ELR (cell line): ENCODE measurements at regions not wholly inside any gene's neighbourhood (a gene's known extent, or its start where the extent isn't known, plus 50 kb on each side); places are given as distances from the start of the nearest gene placed in this dataset.
"Not testable (repeated sequence)": the region's sequence is repeated elsewhere in the genome, so short reads cannot be mapped to it uniquely, and the experiment has no call there.

ENCODE experiments used
- DNase-seq: peaks from one replicate; pipeline ENCODE4 v3.0.0-alpha.2; 2015; ENCODE audit warnings: low read depth

DNA sequence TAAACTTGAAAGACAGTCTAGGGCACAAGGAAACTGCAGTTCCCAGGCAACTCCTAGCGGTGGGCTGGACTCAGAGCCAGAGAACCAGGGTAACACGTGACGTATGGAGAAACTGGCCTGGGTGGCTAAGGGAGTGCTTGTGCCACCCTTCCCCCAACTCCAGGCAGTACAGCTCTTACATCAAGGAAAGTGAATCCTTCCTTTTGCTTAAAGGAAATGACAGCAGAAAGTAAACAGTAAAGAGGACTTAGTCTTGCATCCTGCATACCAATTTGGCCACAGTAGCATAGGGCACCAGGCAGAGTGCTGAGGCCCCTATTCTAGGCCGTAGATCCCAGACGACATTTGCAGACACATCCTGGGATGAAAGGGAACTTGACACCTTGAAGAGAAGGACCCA, 322.8 kb downstream of the CD109 start:
- DNase-seq: no peak

DNA sequence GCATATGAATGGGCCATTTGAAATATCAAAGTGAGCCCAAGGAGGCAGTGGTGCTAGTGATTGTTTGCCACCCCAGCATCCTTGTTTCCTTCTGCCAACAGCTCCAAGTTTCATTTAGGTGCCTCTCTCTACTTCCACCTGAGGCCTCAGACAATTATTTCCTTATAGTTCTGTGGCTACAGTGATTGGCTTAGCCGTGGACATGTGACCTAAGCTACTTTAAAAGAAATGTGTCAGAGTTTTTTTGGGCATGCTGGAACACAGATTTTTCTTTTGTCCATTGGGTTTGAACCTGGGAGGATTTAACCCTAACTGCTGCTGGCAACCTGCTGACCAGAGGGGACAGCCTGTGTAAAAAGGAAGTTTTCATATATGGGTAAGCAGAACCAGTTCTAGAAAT, 319.4 kb downstream of the CD109 start:
- DNase-seq: no peak

DNA sequence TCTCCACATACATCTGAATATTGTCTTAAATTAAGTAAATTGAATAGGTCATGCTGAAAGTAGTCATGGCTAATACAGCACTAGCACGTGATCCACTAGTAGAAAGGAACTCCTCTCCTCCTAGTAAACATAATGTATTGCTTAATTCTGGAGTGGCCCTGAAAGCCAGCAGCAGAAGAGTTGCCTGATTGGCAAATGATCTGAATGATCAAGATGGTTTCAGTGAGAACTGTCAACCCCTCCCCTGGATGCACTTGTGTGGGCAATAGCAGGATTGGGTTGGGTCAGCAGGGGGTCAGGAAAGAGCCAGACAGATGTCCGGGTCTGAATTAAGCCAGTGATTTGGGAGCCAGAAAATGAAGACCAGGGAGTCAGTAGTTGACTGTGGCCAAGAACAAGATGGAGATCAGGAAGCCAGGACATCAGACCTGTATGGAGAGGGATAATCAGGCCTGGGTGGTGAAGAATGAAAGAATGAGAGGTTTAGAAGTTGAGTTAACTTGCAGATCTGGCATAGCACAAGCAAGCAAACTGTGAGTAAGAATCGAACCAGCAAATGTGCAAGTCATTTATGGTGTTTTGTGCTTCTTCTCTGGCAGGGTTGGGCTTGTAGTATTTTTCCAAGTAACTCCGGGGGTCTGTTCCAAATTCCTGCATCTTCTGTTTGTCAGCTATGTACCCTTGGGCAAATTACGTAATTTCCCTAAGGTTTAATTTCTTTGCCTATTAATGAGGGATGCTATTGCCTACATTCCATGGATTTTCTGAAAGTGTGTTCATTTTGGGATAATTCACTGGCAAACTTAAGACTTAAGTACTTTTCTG, 304.9 kb downstream of the CD109 start:
- no peak for DNase-seq

DNA sequence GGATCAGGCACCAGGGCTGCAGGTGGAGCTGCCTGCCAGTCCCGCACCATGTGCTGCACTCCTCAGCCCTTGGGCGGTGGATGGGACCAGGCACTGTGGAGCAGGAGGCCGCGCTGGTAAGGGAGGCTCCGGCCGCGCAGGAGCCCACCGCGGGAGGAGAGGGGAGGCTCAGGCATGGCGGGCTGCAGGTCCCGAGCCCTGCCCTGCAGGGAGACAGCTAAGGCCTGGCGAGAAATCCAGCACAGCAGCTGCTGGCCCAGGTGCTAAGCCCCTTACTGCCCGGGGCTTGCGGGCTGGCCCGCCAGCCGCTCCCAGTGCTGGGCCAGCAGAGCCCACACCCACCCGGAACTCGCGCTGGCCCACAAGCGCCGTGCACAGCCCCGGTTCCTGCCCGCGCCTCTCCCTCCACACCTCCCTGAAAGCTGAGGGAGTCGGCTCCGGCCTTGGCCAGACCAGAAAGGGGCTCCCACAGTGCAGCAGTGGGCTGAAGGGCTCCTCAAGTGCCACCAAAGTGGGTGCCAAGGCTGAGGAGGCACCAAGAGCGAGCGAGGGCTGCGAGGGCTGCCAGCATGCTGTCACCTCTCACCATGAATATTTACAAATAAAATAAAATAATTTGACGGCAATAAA, 294.7 kb downstream of the CD109 start:
- DNase-seq: not testable (repeated sequence)

DNA sequence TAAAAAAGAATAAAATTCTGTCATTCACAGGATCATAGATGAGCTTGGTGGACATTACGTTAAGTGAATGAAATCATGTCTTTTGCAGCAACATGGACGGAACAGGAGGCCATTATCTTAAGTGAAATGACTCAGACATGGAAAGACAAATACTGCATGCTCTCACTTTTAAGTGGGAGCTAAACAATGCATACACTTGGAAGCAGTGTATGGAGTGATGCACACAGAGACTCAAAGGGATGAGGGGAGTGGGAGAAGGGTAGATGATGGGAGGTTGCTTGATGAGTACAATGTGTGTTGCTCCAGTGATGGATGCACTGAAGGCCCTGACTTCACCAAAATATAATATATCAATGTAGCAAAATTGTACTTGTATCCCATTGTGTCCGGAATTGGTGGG, 293.4 kb downstream of the CD109 start:
- DNase-seq: no peak

DNA sequence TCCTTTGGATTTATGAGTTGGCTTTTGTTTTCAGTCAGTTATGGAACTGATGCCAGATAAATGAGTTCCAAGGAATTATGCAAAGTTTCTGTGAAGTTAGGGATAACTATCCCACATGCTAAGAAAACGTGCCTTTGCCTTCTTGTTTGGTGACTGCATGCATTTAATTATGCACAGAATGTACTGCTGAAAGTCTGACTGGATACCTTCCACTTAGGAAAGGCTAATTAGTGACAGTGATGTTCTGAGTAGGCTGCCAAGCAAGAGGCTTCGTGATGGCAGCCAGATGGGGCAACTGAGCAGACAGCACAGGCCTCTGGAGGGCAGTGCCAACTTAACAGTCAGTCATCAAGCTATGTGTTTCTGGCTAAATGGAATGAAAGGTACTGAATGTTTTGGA, 289.9 kb downstream of the CD109 start:
- DNase-seq: peak; percentile 25

DNA sequence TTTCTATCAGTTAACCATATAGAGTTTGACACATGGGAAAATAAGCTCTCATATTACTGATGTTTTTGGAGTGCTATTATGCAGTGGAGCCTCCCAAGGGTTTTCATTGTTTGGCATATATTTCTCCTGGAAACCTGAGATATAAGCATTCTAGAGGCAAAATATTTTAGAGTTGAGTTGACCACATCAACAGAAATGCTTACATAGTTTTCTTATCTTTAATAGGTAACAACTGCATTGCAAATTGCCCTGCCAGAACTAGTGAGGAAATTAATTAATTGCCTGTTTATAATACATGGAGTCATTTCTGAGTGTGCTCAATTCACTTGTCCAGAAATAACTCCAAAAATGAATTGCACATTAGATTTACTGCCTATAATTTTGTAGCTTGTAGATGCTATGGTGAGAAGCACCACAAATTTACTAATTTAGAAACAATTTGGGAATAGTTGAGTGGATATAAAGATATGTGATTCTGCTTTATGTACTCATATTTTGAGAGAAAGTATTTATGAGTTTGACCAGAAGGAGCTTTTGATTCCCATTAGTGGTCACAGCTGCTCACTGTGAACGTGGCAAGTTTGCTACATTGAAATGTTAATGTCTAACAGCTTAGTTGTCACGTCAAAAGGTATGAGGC, 288.7 kb downstream of the CD109 start:
- no peak for DNase-seq

DNA sequence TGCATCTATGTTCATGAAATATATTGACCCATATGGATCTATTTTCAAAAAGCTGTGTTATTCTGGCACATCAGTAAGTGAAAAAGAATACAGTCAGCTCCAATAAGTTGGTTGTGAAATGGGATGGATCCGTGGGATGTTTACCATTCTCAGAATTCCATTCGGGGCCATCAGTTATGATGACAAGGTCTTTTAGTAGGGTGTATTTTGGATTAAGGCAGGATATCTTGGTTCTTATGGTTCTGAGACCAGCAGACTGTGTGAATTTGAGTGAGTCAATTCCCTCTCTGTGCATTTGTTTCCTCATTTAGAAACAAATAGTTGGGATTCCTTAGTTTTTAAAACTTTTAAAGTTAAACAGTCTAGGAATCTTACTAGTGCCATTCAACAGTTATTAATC, 287.4 kb downstream of the CD109 start:
- DNase-seq: peak; percentile 49

DNA sequence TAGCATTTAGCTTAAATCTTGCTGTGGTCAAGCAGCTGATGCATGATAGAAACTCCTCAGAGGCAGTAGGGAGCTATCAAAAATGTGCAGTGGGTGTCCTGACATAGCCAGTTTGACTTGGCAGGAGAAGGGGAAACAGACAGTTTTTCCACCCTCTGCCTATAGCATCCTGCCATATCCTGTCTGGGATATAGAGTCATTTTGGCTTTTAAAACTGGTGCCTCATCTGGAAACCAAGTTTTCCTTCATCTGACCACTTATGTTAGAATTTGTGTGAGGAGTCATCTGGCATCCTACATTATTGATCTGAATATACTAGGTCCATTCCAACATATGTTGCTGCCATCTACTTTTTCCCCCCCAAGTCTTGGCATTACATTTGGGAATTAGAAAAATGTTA, 284.1 kb downstream of the CD109 start:
- DNase-seq: no peak

DNA sequence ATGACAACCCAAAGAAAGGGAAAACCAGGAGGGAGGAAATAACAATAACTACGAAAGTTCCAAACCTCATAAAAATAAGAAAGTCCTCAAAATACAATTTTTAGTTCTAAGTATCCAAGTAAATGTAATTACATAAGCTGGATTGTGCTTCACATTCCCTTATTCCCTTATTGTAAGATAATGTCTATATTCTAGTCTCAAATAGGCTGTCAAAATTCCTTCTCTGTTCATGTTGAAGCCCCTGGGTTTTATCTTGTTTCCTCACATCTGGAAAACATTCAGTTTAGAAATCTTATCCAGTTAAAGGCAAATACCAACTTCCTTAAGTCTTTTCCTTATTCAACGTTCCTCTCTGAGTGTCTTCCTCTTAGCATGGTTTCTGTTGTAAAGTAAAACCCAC, 282.3 kb downstream of the CD109 start:
- no peak for DNase-seq

DNA sequence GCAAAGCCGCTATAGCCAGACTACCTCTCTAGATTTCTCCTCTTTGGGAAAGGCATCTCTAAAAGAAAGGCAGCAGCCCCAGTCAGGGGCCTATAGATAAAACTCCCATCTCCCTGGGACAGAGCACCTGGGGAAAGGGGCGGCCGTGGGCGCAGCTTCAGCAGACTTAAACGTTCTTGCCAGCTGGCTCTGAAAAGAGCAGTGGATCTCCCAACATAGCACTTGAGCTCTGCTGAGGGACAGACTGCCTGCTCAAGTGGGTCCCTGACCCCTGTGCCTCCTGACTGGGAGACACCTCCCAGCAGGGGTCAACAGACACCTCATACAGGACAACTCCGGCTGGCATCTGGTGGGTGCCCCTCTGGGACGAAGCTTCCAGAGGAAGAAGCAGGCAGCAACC, 276.5 kb downstream of the CD109 start:
- DNase-seq: not testable (repeated sequence)

DNA sequence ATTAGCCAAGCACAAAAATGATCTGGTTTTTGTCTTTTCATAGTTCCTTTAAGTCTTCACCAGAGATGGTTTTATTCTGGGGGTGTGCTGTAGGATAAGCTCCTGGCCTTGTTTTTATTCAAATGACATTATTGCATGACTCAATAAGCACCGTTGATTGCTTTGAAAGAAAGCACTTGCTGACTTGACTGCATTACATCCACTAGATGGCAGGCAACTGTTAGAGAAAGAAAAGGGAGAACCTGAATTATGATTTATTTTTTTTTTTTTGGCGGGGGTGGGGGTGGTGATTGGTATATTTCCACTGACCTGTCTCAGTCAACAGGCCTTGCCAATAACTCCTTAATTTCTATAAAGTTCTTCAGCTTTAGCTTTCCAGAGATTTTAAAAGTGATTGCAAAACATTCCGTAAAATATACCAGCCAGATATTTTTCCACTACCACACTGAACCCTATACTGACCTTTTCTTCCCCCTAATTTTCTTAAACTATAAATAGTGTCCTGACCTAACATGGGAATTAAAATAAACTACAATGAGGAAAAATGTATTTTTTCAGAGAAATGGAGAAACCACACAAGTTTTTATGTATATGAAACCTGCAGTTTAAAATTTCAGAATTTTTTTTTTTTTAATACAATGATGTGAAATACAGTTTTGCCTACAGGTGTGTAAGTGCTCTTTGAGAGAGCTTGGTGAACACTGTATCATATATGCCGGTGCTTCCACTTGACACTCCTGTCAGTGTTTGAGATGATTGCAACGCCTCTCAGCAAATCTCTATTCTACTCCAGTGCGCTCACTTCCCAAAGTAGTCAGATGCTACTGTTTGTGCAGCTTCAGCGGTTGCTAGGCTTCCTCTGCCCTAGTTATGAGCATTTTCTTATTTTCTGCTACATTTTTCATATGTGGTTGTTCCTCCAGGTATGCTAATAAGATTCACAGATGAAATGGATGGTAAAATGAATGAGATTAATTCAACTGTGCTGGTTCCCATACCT, 274.3 kb downstream of the CD109 start:
- DNase-seq: peak; percentile 82

DNA sequence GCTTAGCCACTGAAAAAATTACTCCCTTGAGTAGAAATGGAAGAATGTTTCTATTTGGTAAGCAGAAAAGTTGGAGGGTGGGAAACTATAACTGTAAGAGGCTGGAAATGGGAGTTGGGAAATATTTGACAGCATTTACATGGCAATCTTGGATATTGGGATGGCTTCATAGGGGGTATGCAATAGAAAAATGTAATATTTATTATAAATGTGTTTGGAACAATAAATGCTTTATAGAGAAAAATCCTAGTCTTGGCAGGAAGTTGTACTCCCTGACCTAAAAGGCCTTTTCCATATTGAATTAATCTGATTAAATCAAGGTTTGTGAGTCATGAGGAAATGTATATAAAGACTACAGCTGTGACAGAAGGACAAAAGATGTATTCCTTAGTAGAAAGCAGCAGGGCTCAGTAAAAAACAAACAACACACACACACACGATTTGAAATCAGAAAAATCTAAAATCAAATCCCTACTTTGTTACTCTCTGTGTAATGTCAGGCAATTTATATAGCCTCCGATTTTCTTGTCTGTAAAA, 272.3 kb downstream of the CD109 start:
- DNase-seq: no peak

DNA sequence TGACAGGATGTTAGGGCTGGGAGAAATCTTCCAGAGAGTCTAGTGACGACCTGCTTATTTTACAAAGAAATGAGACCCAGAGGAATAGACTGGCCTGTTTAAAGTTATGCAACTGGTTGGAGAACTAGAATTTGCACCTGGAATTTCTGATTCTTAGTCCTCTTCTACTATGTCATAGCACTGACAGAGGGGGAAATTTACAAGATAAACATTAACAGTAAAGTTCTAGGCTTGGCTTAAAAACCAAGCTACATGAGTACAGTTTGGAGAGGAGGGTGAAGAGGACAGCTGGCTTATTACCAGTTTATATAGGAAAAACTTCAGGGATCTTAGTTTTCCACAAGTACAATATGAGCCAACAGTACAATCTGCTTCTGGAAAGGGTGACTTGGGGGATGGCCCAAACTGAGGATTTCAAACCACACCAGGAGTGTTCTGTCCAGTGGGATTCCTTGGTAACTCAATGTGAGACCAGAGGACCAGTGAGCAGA, 269.6 kb downstream of the CD109 start:
- DNase-seq: no peak

DNA sequence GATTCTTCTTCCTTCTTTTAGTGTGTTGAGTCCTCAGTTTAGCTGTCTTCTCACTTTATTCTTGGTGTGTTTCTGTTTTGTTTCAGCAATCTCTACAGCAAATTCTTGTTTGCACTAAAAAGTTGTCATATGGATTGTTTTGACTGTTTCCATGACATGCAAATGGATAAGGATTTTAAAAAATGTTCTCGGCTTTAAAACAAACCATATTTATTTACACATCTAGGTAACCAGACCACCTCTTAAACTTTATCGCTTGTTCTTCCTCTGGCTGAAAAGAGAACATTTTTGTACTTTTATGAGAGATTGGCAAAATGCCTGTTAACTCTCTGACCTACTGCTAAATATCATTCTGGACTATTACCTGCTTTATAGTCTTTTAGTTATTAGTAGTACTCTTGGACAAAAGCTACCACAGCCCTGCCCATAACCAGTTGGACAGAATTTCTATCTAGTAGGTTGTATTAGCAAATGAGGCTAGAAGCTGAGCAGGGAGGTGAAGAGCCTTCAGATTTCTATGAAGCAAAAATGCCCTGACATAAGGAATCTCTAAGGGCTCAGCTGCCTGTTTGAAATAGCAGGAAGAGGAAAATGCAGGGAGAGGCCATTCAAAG, 268.3 kb downstream of the CD109 start:
- DNase-seq: no peak

DNA sequence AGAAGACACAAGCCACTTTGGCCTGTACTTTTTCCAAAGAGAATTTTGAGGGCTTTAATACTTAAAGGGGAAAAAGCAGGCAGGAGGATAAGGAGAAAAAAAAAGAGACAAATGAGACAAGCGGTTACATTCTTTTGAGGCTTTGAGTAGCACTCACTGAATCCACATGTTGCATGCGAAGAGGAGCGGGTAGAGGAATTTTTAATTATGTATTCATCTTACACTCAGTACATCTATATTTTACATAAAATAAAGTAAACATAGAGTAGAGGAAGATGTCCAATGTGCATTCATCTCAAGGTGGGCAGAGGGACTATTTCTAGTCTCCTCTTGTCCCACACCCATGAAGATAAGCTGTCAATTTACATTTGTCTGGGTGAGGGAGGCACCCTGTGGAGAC, 266.9 kb downstream of the CD109 start:
- no peak for DNase-seq

DNA sequence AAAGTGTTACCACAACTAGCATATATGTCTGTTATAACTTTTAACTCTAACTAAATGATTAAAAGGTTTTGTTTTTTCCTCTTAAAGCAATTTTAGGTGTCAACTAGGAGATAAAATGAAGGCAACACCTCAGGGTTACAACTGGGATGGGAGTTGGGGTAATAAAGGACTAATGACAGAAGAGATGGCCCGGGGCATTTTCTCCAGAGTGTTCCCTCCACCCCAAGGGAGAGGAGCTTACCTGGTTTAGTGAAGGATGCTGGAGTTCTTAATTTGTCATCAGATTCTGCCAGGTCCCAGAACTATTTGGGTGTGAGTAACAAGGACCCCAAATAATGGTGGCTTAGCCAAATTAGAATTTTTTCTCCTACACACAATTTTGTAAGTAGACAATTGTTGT, 260.3 kb downstream of the CD109 start:
- DNase-seq: no peak

DNA sequence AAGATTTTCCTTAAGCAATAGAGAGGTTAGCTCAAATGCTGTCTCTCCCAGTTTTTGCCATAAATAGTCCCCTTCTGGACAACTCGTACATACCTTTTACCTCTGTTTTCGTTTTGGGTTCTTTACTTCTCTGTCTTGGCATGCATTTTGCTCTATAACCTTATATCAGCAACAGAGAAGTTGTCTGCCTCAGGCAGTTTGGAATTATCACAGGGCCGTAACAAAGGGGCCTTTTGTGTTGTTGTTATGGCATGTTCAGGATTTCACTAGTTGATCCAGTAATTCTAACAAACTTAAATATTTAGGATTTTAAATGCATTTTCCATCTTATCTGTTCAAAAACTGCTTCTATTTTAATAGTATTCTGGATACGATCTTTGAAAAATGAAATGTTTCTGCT, 259.8 kb downstream of the CD109 start:
- no peak for DNase-seq

DNA sequence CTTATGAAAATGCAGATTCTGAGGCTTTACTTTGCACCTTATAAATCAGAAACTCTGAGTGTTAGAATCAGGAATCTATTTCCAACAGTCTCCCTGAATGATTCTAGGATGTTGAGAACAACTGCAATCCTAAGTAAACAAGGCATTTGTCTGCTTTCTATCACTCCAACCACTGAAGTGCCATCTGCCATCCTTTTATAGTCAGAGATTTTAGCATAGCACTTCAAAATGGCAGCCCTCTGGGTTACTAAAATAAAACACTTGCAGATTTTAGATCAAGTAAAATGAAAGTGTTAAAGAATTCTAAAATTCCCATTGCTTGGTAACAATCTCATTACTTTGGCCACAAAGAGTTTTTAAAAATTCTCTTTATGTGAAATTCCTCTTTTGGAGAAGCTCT, 258.9 kb downstream of the CD109 start:
- DNase-seq: no peak

DNA sequence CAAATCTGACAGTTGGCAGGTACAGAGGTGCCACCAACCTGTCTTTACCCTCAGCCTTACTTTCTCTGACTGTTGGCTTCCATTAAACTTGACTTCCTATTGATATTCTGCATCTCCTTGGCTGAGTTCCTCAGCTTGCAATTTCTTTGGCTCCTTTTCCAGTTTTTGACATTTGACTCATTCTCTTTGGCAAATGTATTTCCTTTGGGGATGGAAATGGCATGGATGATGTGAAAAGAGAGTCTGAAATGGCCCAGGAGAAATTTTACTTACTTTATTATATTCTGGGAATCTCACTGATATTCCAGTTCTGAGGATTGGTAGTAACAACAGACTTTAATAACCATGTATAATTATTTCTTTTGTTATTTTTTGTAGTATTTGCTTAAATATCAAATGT, 255.2 kb downstream of the CD109 start:
- no peak for DNase-seq

DNA sequence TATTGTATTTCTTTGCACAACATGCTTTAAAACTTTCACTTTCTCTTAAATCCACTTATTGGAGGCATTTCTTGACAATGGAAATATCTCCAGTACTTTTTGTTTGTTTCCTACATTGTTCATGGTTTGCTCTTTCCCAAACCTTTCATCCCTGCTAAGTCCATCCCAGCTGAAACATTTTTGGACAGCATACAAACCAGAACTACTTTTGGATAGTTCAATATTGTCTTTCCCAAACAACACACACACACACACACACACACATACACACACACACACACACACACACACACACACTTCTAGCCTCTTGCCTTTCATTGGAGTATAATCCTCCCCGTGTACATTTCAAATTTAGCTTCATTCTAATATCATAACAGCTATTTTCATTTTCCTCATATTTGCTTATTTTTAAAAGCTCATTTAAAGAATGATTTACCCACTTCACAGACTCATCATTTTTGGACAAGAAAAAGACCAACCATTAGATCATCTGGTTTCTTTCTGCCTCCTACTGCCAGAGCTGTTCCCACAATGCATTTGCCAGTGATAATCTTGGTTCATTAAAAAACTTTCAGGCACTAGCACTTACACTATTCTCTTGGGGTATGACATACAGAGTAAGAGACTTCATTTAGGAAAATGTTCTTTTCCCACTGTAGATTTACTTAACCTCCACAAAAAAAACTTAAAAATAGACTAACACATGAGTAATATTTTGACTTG, 248.1 kb downstream of the CD109 start:
- no peak for DNase-seq
